K562 (cell line): ENCODE measurements at regions not wholly inside any gene's neighbourhood (a gene's known extent, or its start where the extent isn't known, plus 50 kb on each side); places are given as distances from the start of the nearest gene placed in this dataset.

Experiments used
- CREB1 ChIP-seq, 2 experiments: sonication (generic) in 1 of 2; formaldehyde crosslinking in 1 of 2; IDR thresholded peaks; 2 replicates each; pipeline versions ENCODE4 v1.6.1 to v1.8.0; 2012 to 2022; ENCODE audit warnings: inconsistent platforms in 1 of 2, mild to moderate bottlenecking in 1 of 2, missing genetic modification reagents in 1 of 2, moderate library complexity in 1 of 2
- CTCF ChIP-seq, 3 experiments: IDR thresholded peaks in 2 of 3; conservative IDR thresholded peaks in 1 of 3; 2 replicates each; pipeline ENCODE4 v1.5.1; 2011 to 2012; ENCODE audit warnings: low read length in 3 of 3, mild to moderate bottlenecking in 3 of 3, control low read depth in 2 of 3, improper control_type of control experiment in 1 of 3, inconsistent platforms in 1 of 3, low read depth in 1 of 3, mixed read lengths in 1 of 3, moderate library complexity in 1 of 3; ENCODE audit not compliant: insufficient read depth in 2 of 3
- EP300 ChIP-seq: IDR thresholded peaks from 2 replicates; pipeline ENCODE4 v1.6.1; 2012; ENCODE audit warnings: low read length, improper control_type of control experiment
- JUND ChIP-seq, 2 experiments: IDR thresholded peaks; 2 replicates in 1 of 2; 3 replicates in 1 of 2; pipeline ENCODE4 v1.6.1; 2011; ENCODE audit warnings: borderline replicate concordance in 2 of 2, low read depth in 2 of 2, low read length in 2 of 2, improper control_type of control experiment in 1 of 2, missing biosample characterization in 1 of 2, missing genetic modification characterization in 1 of 2, missing genetic modification reagents in 1 of 2
- PATZ1 ChIP-seq: fragments of 250-450 bp; sonication (Bioruptor Pico); IDR thresholded peaks from 2 replicates; pipeline ENCODE4 v1.5.0; 2020; ENCODE audit warnings: mild to moderate bottlenecking, borderline replicate concordance
- POLR2A ChIP-seq: fragments of 450-650 bp; conservative IDR thresholded peaks from 2 replicates; pipeline ENCODE4 v1.6.1; 2016
- SREBF2 ChIP-seq: sonication (generic); formaldehyde crosslinking; IDR thresholded peaks from 2 replicates; pipeline ENCODE4 v1.4.0; 2020; ENCODE audit warnings: mild to moderate bottlenecking, missing genetic modification reagents
- ZNF785 ChIP-seq: fragments of 250-450 bp; sonication (Bioruptor Pico); IDR thresholded peaks from 2 replicates; pipeline ENCODE4 v1.4.0; 2020; ENCODE audit warnings: mild to moderate bottlenecking

GRCh38 chr9:71629578-71630215 lies 138.6 kb downstream of the CEMIP2 start:
- TF ChIP-seq CTCF (IDR thresholded peaks at IDR 0.05 in 2 of 3, conservative IDR thresholded peaks at IDR 0.05 in 1 of 3; ENCODE audit: insufficient read depth in 2 of 3, low read depth in 1 of 3, low read length in 3 of 3) (no peak), CREB1 (IDR thresholded peaks at IDR 0.05) (no peak), CREB1 (CRISPR knock-in tag; IDR thresholded peaks at IDR 0.05) (no peak), EP300 (no peak), PATZ1 (CRISPR knock-in tag) (no peak), SREBF2 (no peak), JUND (IDR thresholded peaks at IDR 0.05; ENCODE audit: borderline replicate concordance, low read depth, low read length) (no peak), JUND (tag; IDR thresholded peaks at IDR 0.05; ENCODE audit: borderline replicate concordance, low read depth, low read length) (no peak), POLR2A (no peak), ZNF785 (CRISPR knock-in tag) (no peak)
